ENCODE measurements at regions not wholly inside any gene's neighbourhood (a gene's known extent, or its start where the extent isn't known, plus 50 kb on each side); places are given as distances from the start of the nearest gene placed in this dataset.

DNA sequence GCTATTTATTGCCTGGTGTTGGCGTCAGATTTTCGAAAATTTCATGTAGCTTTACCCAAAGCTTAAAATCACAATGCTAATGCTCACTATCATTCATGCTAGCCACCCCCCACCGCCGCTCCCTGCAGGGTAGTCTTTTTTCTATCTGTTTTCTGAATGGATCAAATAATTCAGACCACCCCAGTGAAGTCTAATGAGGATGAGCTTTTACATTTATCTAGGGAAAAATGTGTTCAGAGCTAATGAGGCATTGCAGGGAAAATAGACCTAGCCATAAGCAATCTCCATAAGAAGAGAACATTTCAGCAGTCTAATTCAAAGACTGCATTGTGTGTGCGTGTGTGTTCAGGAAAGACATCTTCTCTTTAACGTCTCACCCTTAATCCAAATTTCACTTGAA, 533.0 kb upstream of the PRMT6 start:
- CTCF ChIA-PET, result no interaction called here
- no peak overlapping the region for H3K27ac Mint-ChIP-seq (ENCODE audit: unreplicated experiment)
- no peaks in the 10 kb centered on the region for H3K36me3 ChIP-seq (ENCODE audit: control insufficient read depth, insufficient read depth, low read length)

DNA sequence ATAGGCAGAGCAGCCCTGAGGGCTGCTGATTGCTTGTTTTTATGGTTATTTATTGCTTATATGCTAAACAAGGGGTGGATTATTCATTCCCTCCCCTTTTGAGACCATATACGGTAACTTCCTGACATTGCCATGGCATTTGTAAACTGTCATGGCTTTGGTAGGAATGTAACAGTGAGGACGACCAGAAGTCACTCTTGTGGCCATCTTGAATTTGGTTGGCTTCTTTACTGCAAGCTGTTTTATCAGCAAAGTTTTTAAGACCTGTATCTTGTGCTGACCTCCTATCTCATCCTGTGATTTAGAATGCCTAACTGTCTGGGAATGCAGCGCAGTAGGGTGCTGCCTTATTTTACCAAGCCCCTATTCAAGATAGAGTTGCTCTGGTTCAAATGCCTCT, 531.8 kb upstream of the PRMT6 start:
- POLR2A ChIA-PET, result no interaction called here
- Histone ChIP-seq H3K4me1 (no peaks in the 10 kb centered on the region), H3K27me3 (replicated peaks; ENCODE audit: control insufficient read depth, insufficient read depth, low read length) (no peaks in the 10 kb centered on the region)

More for the DNA sequence above, 533.0 kb upstream of the PRMT6 start:
- TF ChIP-seq, protein P1, sequence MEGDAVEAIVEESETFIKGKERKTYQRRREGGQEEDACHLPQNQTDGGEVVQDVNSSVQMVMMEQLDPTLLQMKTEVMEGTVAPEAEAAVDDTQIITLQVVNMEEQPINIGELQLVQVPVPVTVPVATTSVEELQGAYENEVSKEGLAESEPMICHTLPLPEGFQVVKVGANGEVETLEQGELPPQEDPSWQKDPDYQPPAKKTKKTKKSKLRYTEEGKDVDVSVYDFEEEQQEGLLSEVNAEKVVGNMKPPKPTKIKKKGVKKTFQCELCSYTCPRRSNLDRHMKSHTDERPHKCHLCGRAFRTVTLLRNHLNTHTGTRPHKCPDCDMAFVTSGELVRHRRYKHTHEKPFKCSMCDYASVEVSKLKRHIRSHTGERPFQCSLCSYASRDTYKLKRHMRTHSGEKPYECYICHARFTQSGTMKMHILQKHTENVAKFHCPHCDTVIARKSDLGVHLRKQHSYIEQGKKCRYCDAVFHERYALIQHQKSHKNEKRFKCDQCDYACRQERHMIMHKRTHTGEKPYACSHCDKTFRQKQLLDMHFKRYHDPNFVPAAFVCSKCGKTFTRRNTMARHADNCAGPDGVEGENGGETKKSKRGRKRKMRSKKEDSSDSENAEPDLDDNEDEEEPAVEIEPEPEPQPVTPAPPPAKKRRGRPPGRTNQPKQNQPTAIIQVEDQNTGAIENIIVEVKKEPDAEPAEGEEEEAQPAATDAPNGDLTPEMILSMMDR (IDR thresholded peaks at IDR 0.05; ENCODE audit: insufficient read depth in 1 of 2, low read depth in 1 of 2, low read length in 1 of 2, severe bottlenecking in 1 of 2, unreplicated experiment in 1 of 2), result no peak
- no TSS peak for BruUV-seq (replicated peaks)
- Mint-ChIP-seq H3K36me3 (ENCODE audit: insufficient read depth, unreplicated experiment) (no peaks in the 10 kb centered on the region), H3K4me3 (ENCODE audit: unreplicated experiment) (no peak overlapping the region), H3K4me1 (ENCODE audit: low read depth, unreplicated experiment) (no peaks in the 10 kb centered on the region), H3K27me3 (ENCODE audit: insufficient read depth, unreplicated experiment) (no peaks in the 10 kb centered on the region), H3K9me3 (ENCODE audit: unreplicated experiment) (no peaks in the 10 kb centered on the region)
- no peaks in the 10 kb centered on the region for H3K4me1 ChIP-seq
- H3K27me3 ChIP-seq (replicated peaks; ENCODE audit: control insufficient read depth, insufficient read depth, low read length), result no peaks in the 10 kb centered on the region
- intact Hi-C loops (cut with micrococcal nuclease; ENCODE audit: unreplicated experiment), result no loop called here
- DNase-seq, result no peak
- POLR2A ChIA-PET, result no interaction called here
- H3K4me3 ChIP-seq (ENCODE audit: low read depth, low read length), result no peak overlapping the region
- no peaks in the 10 kb centered on the region for H3K9me3 ChIP-seq

DNA sequence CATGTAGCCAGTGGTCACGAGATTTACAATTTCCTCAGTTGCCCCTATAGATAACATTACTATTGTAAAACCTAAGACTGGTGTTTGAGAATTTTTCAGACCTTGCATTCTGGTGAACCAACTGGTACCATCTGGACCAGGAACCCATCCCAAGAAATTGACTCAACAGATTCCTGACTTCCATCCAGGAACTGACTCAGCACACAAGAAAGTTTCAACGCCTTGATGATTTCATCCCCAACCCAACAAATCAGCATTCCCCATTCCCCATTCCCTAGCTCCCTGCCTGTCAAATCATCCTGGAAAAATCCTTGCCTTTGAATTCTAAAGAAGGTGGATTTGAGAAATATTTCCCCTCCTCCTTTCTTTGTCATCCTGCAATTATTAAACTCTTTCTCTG, 529.8 kb upstream of the PRMT6 start:
- CTCF ChIA-PET, result no interaction called here
- no peaks in the 10 kb centered on the region for H3K9me3 Mint-ChIP-seq (ENCODE audit: unreplicated experiment)
- no TSS peak for BruUV-seq (replicated peaks)
- no peaks in the 10 kb centered on the region for H3K27me3 ChIP-seq (replicated peaks; ENCODE audit: control insufficient read depth, insufficient read depth, low read length)
- no peak overlapping the region for H3K4me3 Mint-ChIP-seq (ENCODE audit: unreplicated experiment)
- H3K27ac Mint-ChIP-seq (ENCODE audit: unreplicated experiment), result no peak overlapping the region
- no peaks in the 10 kb centered on the region for H3K27me3 Mint-ChIP-seq (ENCODE audit: insufficient read depth, unreplicated experiment)
- no peaks in the 10 kb centered on the region for H3K4me1 ChIP-seq
- no peaks in the 10 kb centered on the region for H3K9me3 ChIP-seq
- POLR2A ChIA-PET, result no interaction called here
- no peak for DNase-seq
- no peaks in the 10 kb centered on the region for H3K36me3 Mint-ChIP-seq (ENCODE audit: insufficient read depth, unreplicated experiment)
- TF ChIP-seq, protein P1 (IDR thresholded peaks at IDR 0.05; ENCODE audit: insufficient read depth in 1 of 2, low read depth in 1 of 2, low read length in 1 of 2, severe bottlenecking in 1 of 2, unreplicated experiment in 1 of 2), result no peak
- no peaks in the 10 kb centered on the region for H3K4me1 Mint-ChIP-seq (ENCODE audit: low read depth, unreplicated experiment)
- H3K36me3 ChIP-seq (ENCODE audit: control insufficient read depth, insufficient read depth, low read length), result no peaks in the 10 kb centered on the region
- no peak overlapping the region for H3K4me3 ChIP-seq (ENCODE audit: low read depth, low read length)
- intact Hi-C loops (cut with micrococcal nuclease; ENCODE audit: unreplicated experiment), result no loop called here

More for the DNA sequence above, 531.8 kb upstream of the PRMT6 start:
- Mint-ChIP-seq H3K27me3 (ENCODE audit: insufficient read depth, unreplicated experiment) (no peaks in the 10 kb centered on the region), H3K27ac (ENCODE audit: unreplicated experiment) (no peak overlapping the region), H3K9me3 (ENCODE audit: unreplicated experiment) (no peaks in the 10 kb centered on the region), H3K4me1 (ENCODE audit: low read depth, unreplicated experiment) (no peaks in the 10 kb centered on the region), H3K4me3 (ENCODE audit: unreplicated experiment) (no peak overlapping the region), H3K36me3 (ENCODE audit: insufficient read depth, unreplicated experiment) (no peaks in the 10 kb centered on the region)
- DNase-seq, result no peak
- no peaks in the 10 kb centered on the region for H3K36me3 ChIP-seq (ENCODE audit: control insufficient read depth, insufficient read depth, low read length)
- CTCF ChIA-PET, result no interaction called here
- intact Hi-C loops (cut with micrococcal nuclease; ENCODE audit: unreplicated experiment), result no loop called here
- TF ChIP-seq, protein P1 (IDR thresholded peaks at IDR 0.05; ENCODE audit: insufficient read depth in 1 of 2, low read depth in 1 of 2, low read length in 1 of 2, severe bottlenecking in 1 of 2, unreplicated experiment in 1 of 2), result no peak
- no TSS peak for BruUV-seq (replicated peaks)
- no peak overlapping the region for H3K4me3 ChIP-seq (ENCODE audit: low read depth, low read length)
- H3K9me3 ChIP-seq, result no peaks in the 10 kb centered on the region
